Ammon's horn (tissue), 1 donor: ENCODE measurements at regions not wholly inside any gene's neighbourhood (a gene's known extent, or its start where the extent isn't known, plus 50 kb on each side); places are given as distances from the start of the nearest gene placed in this dataset.

Experiments used
- DNase-seq: peaks from one replicate; pipeline ENCODE4 v3.0.0-alpha.2; 2016; ENCODE audit warnings: low spot score

GRCh38 chr15:38696109-38696727 is 131.6 kb upstream of the RASGRP1 start:
- DNase-seq: no peak

DNA sequence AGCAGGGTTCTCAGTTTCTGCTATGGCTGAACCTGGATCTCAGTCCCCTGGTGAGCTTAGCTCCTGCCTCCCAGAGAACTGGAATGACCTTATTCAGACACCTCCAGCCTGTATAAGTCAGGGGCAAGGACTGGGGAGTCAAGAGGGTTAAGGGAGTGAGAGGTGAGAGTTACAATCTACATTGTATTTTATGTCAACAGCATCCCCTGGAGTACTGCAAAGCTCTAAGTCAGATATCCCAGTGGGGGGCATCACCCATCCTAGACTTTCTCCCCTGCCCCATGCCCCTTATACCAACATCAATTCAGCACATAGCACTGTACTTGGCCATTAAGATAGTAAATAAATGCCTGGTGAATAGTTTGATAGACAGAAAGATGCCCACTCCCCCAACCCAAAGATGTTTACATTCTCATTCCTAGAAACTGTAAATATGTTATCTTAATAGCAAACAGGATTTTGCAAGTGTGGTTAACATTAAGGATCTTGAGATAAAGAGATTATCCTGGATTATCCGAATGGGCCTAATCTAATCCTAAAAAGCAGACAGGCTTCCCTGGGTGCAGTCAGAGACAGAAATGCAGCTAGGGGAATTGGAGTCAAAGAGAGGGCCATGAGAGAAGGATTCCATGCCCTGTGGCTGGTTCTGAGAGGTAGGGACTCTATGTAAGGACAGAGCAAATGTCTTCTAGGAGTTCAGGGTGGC is 132.3 kb upstream of the RASGRP1 start:
- DNase-seq: no peak

GRCh38 chr15:38698254-38698653 is 133.6 kb upstream of the RASGRP1 start:
- no peak for DNase-seq

DNA sequence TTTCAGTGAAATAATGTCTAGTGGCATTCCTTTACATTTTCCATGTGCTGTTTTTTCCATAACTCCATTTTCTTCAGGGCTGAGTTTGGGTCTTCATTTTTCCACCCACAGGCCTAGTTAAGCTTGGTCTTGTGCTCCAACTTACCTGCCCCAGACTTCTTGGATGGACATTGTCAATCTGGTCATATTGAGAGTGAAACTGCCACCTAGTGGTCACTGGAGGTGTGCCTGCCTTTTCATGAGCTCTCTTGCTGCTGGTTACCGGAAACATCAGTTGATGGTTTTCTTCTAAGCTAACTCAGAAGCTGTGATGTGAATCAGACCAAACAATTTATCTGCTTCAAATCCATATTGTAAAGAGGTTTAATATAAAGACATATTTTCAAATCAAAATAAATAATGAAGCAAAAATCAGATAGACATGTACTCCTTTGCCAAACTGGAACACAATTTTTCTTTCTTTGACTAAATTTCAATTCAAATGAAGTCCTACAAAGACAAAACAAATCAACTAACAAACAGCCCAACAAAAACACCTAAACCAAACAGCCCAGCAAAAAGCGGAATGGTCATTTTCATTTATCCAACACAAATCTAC is 135.1 kb upstream of the RASGRP1 start:
- peak; percentile 81 for DNase-seq

- no peak for DNase-seq
These were observed 136.5 kb upstream of the RASGRP1 start for GRCh38 chr15:38701149-38701548.

GRCh38 chr15:38702178-38702912 is 137.7 kb upstream of the RASGRP1 start:
- no peak for DNase-seq

- DNase-seq: no peak
These were observed 141.0 kb upstream of the RASGRP1 start for GRCh38 chr15:38705436-38706219.

DNA sequence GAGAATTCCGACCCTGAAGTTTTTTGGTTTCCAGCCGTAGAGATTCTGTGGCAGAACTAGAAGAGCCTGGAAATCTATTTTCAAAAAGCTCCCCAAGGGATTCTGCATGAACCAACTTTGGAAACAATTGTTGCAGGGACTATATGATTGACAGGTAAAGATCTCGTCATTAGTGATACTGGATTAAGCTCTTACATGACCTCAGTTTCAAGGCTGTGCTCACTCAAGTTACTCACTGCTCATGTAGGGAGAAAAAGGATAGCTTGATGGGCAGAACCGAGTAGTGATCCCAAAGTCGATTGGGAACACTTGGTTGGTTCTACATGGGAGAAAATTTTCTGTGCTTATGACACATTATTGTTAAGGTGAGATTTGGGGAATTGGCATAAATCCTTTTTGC is 142.3 kb upstream of the RASGRP1 start:
- no peak for DNase-seq

DNA sequence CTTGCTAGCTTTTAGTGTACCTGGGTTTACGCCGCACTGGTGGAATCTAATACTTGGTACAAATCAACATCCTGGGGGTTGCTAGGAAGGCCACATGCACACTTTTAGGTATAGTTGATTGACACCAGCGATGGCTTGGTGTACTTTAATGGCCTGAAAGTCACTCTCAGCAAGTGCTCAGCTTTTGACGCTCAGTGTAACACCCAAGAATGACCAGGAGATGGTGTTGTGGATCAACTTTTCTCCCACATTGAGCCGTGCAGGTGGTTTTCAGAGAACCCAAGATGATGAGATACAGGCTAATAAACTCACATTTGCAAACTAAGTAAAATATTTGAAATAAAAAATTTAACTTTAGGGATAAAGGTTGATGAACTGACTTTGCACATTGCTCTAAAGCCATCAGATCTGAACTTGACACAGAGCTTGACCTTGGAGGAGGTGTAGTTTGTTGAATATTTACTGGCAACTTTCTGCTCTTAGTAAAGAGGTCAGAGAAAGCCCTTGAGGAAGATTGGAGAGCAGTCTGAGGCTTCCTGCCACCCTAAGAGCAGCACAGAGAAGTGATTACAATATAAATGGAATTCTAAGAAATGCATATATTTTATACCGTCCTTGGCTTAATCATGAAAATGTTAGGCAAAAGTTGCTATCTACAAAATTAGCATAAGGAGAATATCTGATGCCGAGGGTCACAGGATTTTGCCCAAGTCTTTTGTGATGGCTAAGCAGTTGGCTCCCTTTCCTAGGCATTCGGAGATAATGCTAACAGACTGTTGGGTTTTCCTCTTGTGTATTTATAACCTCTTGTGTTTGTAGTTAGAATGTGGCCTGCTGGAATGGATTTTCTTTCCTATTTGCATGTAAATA is 143.4 kb upstream of the RASGRP1 start:
- DNase-seq: peak; percentile 77

GRCh38 chr15:38708672-38709180 is 144.1 kb upstream of the RASGRP1 start:
- DNase-seq: no peak

- DNase-seq: no peak
These were observed 144.6 kb upstream of the RASGRP1 start for GRCh38 chr15:38709196-38709595.

DNA sequence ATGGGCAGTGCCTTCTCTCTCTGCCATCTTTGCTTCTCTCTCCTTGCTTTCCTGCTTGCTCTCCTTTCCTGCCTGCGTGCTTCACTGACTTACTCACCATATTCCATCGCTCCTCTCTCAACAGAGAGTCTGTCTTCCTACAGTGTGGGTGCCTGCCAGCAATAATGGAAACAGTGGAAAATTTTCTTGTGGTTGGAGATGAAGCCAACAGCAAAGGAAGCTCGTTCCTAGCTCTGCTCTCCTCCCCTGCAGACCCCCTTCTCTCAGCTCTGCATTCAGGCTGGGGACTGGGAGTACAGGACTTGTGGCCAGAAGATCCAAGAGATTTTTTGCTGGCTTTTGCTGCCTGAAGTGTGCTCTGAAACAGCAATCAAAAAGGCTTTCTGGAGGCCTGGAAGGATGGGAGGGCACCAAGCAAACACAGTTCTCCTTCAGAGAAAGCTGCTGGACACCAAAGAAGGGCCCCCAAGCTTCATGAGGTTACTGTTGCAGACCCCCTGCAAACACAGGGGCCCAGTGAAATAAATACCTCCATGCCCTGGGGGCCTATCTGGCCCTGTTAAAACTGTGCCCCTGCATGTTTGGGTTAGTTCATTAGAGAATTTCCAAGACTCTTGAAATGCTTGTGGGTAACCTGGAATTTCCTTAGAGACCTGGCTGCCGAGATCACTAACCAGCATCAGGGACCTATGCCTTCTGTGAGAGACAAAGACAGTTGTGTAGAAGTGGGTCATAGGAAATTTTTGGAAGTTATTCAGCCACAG is 149.9 kb upstream of the RASGRP1 start:
- DNase-seq: no peak

GRCh38 chr15:38720893-38721567 is 156.4 kb upstream of the RASGRP1 start:
- no peak for DNase-seq

GRCh38 chr15:38721568-38721945 is 156.9 kb upstream of the RASGRP1 start:
- no peak for DNase-seq

DNA sequence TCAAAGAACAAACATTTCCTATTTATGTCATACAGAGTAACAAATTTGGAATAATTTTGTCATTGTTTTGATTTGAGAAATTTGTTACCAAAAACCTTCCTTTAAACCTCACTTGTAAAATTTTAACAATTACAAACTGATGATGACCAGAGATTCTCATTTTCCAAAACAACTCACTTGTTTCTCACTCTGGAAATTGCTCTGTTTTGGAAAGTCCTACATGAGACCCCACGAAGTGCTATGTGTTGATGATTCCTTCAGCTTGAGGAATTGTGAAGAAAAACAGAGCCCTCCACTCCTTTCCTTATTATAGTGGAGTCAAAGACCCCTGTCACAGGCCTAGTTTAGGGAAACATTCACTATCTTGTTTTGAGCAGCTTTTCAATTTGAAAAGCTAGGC is 157.6 kb upstream of the RASGRP1 start:
- DNase-seq: no peak

- DNase-seq: no peak
These were observed 160.2 kb upstream of the RASGRP1 start for GRCh38 chr15:38724827-38725226.

GRCh38 chr15:38726187-38726586 is 161.6 kb upstream of the RASGRP1 start:
- no peak for DNase-seq

GRCh38 chr15:38733331-38733730 is 168.7 kb upstream of the RASGRP1 start:
- DNase-seq: no peak

GRCh38 chr15:38740206-38740605 is 175.6 kb upstream of the RASGRP1 start:
- DNase-seq: no peak
